ENCODE measurements at regions not wholly inside any gene's neighbourhood (a gene's known extent, or its start where the extent isn't known, plus 50 kb on each side); places are given as distances from the start of the nearest gene placed in this dataset.
A peak's percentile ranks its signal among the peaks of the same experiment; 100 is the strongest.
"Not testable (repeated sequence)": the region's sequence is repeated elsewhere in the genome, so short reads cannot be mapped to it uniquely, and the experiment has no call there.

GRCh38 chr6:166253778-166254204, 54.4 kb downstream of the PRR18 start:
- DNase-seq = peak; percentile 92

- DNase-seq = peak; percentile 72
Observed at GRCh38 chr6:166253281-166253681, 54.9 kb downstream of the PRR18 start.

GRCh38 chr6:166252601-166253000, 55.6 kb downstream of the PRR18 start:
- no peak for DNase-seq

GRCh38 chr6:166251655-166252054, 56.5 kb downstream of the PRR18 start:
- DNase-seq = no peak

GRCh38 chr6:166251211-166251610, 57.0 kb downstream of the PRR18 start:
- DNase-seq = no peak

DNA sequence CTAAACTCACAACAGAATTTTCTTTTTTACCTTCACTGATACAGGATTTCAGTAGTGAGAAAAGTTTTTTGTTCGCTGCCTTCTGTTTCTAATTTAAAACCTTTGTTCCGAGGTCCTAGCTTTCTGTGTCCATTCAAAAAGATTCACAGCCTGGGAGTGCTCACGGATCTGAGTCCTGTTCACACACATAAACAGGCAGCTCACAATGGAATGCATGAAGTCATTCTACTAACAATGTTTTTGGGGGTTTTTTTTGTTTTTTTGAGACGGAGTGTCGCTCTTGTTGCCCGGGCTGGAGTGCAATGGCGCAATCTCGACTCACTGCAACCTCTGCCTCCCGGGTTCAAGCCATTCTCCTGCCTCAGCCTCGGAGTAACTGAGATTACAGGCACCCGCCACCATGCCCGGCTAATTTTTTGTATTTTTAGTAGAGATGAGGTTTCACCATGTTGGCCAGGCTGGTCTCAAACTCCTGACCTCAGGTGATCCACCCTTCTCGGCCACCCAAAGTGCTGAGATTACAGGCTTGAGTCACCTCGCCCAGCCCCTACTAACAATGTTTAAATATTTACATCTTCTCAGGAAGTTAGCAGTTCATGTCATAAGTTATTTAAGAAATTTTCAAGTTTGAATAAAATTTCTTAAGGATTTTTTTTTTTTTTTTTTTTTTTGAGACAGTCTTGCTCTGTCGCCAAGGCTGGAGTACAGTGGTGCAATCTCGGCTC, 59.0 kb downstream of the PRR18 start:
- DNase-seq = not testable (repeated sequence)

- no peak for DNase-seq
Observed at GRCh38 chr6:166245148-166245547, 63.0 kb downstream of the PRR18 start.

GRCh38 chr6:166244353-166245045, 63.7 kb downstream of the PRR18 start:
- no peak for DNase-seq

GRCh38 chr6:166242888-166243287, 65.3 kb downstream of the PRR18 start:
- no peak for DNase-seq

- DNase-seq = no peak
Observed at GRCh38 chr6:166241974-166242373, 66.2 kb downstream of the PRR18 start.

- no peak for DNase-seq
Observed at GRCh38 chr6:166240889-166241288, 67.3 kb downstream of the PRR18 start.

GRCh38 chr6:166237617-166238016, 70.0 kb upstream of the TBXT start:
- DNase-seq = no peak

GRCh38 chr6:166236596-166236995, 68.9 kb upstream of the TBXT start:
- DNase-seq = peak; percentile 34

DNA sequence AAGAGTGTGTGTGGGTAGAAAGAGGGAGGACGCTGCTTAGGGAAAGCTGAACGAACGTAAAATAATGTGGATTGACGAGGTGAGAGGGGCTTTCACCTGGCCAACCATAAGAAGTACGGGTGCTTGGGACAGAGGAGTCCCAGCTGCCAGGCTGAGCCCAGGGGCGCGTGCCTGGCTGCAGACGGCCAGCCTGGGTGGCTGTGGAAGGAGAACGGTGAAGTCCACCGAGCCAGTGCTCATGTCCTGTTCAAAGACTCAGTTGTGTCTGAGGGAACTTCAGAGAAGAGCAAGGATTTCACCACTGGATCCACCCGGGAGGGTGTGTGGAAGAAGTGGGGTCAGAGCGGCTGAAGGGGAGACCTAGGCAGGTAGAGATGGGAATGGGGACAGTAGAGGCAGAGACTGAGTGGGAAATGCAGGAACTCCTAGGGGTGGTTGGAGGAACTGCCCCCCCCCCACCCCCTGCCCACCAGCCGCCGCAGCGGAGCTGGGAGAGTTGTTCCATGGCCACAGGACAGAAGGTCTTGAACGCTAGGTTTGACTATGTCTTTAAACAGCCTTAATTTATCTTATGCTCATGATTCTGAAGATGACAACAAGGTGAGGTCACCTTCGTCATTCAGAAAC, 68.1 kb upstream of the TBXT start:
- DNase-seq = no peak

DNA sequence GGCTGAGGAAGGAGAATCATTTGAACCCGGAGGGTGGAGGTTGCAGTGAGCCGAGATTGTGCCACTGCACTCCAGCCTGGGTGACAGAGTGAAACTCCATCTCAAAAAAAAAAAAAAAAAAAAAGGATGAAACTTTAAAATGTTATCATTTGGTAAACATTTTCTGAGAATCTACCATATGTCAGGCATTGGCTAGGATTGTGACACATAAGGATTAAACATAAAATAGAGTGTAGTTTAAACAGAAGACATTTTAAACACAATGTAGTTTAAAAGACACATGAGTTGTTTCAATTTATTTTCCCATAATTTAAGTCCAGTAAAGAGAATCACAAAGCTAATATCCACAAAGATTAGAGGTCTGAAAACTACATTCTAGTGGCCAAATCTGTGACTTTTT, 63.5 kb upstream of the TBXT start:
- not testable (repeated sequence) for DNase-seq

- DNase-seq = no peak
Observed at GRCh38 chr6:166228839-166229528, 61.3 kb upstream of the TBXT start.

DNA sequence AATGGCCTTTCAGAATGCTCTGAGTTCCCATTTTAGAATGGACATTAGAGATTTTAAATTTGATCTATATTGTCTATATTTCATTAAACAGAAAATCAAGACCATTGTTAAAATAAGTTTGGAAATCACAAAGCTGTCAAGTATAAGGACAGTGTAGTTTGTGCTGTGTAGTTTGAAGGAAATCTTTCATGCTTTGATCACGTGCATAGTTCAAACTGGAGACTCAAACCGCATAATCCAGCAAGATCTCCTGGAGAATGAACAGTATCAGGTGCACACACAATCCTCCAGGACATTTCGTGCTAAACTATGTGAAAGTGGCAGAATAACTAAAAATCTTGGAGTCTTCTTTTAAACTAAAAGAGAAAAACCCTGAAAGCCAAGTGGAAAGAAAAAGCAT, 60.8 kb upstream of the TBXT start:
- DNase-seq = no peak

DNA sequence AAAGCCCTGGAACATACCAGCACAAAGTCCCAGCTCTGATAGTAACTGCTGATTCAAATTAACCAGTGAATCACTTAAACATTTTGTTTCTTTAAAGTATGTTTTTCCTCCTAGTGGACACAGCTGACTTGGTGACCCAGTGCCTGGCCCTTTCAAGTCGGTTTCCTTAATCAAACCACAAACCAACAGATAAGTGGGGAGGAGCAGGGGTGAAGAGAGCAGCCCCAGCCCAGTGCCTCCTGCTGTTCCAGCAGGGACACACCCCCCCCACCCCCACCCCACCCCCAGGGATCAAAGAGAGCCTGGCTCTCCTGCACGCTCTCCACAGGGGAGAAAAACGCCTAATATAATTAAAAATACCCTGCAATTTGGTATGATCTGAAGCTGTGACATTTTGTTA, 55.4 kb upstream of the TBXT start:
- DNase-seq = no peak

- no peak for DNase-seq
Observed at GRCh38 chr6:166222631-166223030, 55.0 kb upstream of the TBXT start.

DNA sequence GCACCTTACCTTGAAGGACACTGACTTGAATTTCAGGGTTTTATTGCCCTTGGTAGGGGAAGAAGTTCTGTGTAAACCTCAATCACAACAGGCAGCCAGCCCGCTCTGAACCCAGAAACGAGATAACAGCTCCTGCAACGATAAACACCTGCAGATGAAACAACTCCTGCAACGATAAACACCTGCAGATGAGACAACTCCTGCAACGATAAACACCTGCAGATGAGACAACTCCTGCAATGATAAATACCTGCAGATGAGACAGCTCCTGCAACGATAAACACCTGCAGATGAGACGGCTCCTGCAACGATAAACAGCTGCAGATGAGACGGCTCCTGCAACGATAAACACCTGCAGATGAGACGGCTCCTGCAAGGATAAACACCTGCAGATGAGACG, 54.0 kb upstream of the TBXT start:
- no peak for DNase-seq

DNA sequence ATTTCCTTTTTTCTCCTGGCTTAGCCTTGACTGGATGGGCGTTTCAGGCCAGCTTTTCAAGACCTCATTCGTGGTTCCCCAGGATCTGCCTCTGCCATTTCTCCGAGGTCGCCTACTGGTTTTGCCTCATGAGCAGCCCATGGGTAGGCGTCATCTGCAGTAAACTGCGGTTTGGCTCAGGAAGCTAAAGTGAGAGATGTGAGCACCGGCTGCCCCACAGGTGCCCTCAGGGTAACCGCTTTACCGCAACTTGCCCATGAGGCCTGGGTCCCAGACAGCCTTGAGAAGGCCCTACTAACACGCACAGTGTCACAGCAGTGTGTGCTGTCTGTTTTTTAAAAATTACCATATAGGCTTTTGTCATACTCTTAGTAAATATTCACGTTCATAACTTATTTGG, 53.4 kb upstream of the TBXT start:
- DNase-seq = no peak
